ENCODE measurements at regions not wholly inside any gene's neighbourhood (a gene's known extent, or its start where the extent isn't known, plus 50 kb on each side); places are given as distances from the start of the nearest gene placed in this dataset.

DNA sequence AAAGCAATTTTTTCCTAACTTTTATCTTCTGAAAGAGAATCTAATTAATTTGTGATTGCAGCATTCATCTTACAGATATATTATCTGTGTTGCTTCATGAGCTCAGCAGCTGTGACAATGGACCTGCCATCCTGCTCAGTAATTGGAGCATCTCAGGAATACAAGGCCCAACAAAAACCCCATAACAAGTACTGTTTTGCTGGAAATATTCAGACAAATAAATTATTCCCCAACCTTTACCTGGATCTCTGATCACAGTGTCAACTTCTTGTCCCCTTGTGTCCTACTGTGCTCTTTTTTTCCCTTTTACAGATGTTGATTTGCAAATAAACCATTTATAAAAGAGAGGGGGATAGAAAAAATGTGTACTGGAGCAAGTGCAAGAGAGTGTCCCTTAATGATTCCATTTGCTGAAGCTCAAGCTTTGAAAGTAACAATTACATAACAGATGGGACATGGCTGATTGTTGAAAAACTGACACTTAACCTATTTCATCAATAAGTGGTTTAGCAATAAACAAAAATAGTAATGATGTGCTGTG is 1063.4 kb upstream of the GHITM start:
- TF ChIP-seq, protein P1, sequence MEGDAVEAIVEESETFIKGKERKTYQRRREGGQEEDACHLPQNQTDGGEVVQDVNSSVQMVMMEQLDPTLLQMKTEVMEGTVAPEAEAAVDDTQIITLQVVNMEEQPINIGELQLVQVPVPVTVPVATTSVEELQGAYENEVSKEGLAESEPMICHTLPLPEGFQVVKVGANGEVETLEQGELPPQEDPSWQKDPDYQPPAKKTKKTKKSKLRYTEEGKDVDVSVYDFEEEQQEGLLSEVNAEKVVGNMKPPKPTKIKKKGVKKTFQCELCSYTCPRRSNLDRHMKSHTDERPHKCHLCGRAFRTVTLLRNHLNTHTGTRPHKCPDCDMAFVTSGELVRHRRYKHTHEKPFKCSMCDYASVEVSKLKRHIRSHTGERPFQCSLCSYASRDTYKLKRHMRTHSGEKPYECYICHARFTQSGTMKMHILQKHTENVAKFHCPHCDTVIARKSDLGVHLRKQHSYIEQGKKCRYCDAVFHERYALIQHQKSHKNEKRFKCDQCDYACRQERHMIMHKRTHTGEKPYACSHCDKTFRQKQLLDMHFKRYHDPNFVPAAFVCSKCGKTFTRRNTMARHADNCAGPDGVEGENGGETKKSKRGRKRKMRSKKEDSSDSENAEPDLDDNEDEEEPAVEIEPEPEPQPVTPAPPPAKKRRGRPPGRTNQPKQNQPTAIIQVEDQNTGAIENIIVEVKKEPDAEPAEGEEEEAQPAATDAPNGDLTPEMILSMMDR (conservative IDR thresholded peaks at IDR 0.05), result no peak
- TF ChIP-seq ZFX (IDR thresholded peaks at IDR 0.05), result no peak

Measured in C4-2B (cell line).